Renal pelvis (tissue), 1 donor: ENCODE measurements at regions not wholly inside any gene's neighbourhood (a gene's known extent, or its start where the extent isn't known, plus 50 kb on each side); places are given as distances from the start of the nearest gene placed in this dataset.

ENCODE experiments used
- DNase-seq: peaks from one replicate; pipeline ENCODE4 v3.0.0-alpha.2; 2013

- no peak for DNase-seq
Observed at GRCh38 chr4:81629366-81629765, 157.7 kb upstream of the RASGEF1B start.

- DNase-seq = no peak
Observed at GRCh38 chr4:81628489-81628888, 156.8 kb upstream of the RASGEF1B start.

GRCh38 chr4:81627590-81627989, 155.9 kb upstream of the RASGEF1B start:
- DNase-seq = no peak

GRCh38 chr4:81626851-81627250, 155.1 kb upstream of the RASGEF1B start:
- no peak for DNase-seq

- no peak for DNase-seq
Observed at GRCh38 chr4:81625422-81626417, 154.0 kb upstream of the RASGEF1B start.

- DNase-seq = no peak
Observed at GRCh38 chr4:81623434-81623833, 151.7 kb upstream of the RASGEF1B start.

GRCh38 chr4:81622474-81623184, 150.9 kb upstream of the RASGEF1B start:
- DNase-seq = no peak

GRCh38 chr4:81622028-81622427, 150.3 kb upstream of the RASGEF1B start:
- no peak for DNase-seq

GRCh38 chr4:81621490-81621889, 149.8 kb upstream of the RASGEF1B start:
- DNase-seq = no peak

- no peak for DNase-seq
Observed at GRCh38 chr4:81620442-81620841, 148.7 kb upstream of the RASGEF1B start.

GRCh38 chr4:81617545-81617944, 145.8 kb upstream of the RASGEF1B start:
- DNase-seq = no peak

GRCh38 chr4:81611221-81611620, 139.5 kb upstream of the RASGEF1B start:
- no peak for DNase-seq

- no peak for DNase-seq
Observed at GRCh38 chr4:81609844-81610243, 138.1 kb upstream of the RASGEF1B start.

GRCh38 chr4:81607950-81608349, 136.2 kb upstream of the RASGEF1B start:
- DNase-seq = no peak

GRCh38 chr4:81606801-81607501, 135.2 kb upstream of the RASGEF1B start:
- peak; percentile 83 for DNase-seq

GRCh38 chr4:81606166-81606565, 134.5 kb upstream of the RASGEF1B start:
- no peak for DNase-seq

- no peak for DNase-seq
Observed at GRCh38 chr4:81605271-81605670, 133.6 kb upstream of the RASGEF1B start.

GRCh38 chr4:81604683-81605218, 133.0 kb upstream of the RASGEF1B start:
- DNase-seq = no peak

- no peak for DNase-seq
Observed at GRCh38 chr4:81602854-81603253, 131.1 kb upstream of the RASGEF1B start.

- DNase-seq = no peak
Observed at GRCh38 chr4:81601358-81601694, 129.6 kb upstream of the RASGEF1B start.

GRCh38 chr4:81600520-81601357, 129.0 kb upstream of the RASGEF1B start:
- DNase-seq = peak; percentile 73
